LNCaP clone FGC (cell line): ENCODE measurements at regions not wholly inside any gene's neighbourhood (a gene's known extent, or its start where the extent isn't known, plus 50 kb on each side); places are given as distances from the start of the nearest gene placed in this dataset.

Source experiments
- DNase-seq: peaks from one replicate; pipeline ENCODE4 v3.0.0-alpha.2; 2011; ENCODE audit warnings: low read depth
- H3K4me3 ChIP-seq: 2 replicates; pipeline ENCODE4 v1.5.1; 2011; ENCODE audit warnings: mild to moderate bottlenecking, low read depth, low read length, control low read depth
- TF ChIP-seq, protein P1 (sequence below): IDR thresholded peaks from 2 replicates; pipeline ENCODE4 v1.5.1; 2012; ENCODE audit warnings: mild to moderate bottlenecking; ENCODE audit not compliant: control insufficient read depth, insufficient read depth; ENCODE audit errors: extremely low read depth

DNA sequence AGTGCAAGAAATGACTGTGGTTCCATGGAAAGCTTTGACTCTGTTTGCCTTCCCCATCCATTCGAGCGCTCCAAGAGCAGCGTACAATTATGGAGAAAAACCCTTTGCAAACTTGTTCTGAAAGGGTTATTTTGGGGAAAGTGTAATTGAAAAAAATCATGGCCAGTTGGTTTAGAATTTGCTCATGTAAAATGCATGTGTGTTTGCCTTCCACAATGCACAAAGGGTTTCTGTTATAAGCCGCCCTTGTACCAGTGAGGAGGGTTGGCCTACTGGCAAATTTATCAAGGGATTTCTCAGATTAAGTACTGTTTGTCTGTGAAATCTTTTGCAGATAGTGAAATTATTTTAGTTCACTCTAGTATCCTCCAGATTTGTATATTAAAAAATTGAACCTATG lies 62.7 kb upstream of the PELI2 start:
- TF ChIP-seq, protein P1, sequence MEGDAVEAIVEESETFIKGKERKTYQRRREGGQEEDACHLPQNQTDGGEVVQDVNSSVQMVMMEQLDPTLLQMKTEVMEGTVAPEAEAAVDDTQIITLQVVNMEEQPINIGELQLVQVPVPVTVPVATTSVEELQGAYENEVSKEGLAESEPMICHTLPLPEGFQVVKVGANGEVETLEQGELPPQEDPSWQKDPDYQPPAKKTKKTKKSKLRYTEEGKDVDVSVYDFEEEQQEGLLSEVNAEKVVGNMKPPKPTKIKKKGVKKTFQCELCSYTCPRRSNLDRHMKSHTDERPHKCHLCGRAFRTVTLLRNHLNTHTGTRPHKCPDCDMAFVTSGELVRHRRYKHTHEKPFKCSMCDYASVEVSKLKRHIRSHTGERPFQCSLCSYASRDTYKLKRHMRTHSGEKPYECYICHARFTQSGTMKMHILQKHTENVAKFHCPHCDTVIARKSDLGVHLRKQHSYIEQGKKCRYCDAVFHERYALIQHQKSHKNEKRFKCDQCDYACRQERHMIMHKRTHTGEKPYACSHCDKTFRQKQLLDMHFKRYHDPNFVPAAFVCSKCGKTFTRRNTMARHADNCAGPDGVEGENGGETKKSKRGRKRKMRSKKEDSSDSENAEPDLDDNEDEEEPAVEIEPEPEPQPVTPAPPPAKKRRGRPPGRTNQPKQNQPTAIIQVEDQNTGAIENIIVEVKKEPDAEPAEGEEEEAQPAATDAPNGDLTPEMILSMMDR, result no peak
- no peak overlapping the region for H3K4me3 ChIP-seq
- DNase-seq, result no peak

DNA sequence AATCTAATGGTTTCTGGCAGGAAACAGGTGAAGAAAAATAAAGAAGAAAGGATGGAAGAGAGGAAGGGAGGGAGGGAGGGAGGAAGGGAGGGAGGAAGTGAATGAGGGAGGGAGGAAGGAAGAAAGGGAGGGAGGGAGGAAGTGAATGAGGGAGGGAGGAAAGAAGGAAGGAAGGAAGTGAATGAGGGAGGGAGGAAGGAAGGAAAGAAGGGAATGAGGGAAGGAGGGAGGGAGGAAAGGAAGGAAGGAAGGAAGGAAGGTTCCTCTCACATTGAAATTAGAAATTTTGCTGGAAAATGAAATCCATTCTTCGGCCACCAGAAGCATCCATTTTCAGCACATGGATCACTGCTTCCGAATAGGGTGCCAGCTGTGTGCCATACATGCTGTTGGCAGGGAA lies 62.2 kb upstream of the PELI2 start:
- TF ChIP-seq, protein P1, result no peak
- DNase-seq, result no peak
- no peak overlapping the region for H3K4me3 ChIP-seq

DNA sequence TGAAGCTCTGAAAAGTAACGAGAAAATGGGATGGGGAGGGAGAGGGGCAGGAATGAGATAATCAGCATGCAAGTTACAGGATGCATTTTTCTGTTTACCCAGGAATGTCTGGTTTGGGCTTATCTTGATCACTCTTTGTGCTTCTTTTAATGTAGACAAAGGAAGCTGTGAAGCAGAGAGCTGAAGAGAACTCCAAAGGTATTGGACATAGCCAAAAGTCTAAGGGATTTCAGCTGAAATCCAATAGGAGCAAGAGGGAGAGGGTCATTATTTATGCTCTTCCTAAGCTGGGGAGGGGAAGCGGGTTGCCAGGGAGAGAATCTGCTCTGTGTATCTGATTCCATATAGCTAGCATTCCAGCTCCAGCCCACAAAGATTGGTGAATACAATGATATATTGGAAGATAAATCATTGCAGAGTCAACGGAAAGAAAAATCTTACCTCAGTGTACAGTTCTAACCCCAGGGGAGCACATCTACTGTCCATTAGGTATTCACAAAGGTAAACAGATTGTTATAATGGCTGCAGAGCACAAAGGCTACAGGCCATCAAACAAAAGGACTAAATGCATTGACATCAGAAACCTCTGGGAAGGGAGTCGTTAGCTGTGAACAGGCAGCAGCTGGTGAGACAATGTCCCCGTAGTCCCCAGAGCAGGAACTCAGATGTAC lies 61.0 kb upstream of the PELI2 start:
- DNase-seq, result peak; percentile 10
- no peak overlapping the region for H3K4me3 ChIP-seq
- TF ChIP-seq, protein P1, result no peak

DNA sequence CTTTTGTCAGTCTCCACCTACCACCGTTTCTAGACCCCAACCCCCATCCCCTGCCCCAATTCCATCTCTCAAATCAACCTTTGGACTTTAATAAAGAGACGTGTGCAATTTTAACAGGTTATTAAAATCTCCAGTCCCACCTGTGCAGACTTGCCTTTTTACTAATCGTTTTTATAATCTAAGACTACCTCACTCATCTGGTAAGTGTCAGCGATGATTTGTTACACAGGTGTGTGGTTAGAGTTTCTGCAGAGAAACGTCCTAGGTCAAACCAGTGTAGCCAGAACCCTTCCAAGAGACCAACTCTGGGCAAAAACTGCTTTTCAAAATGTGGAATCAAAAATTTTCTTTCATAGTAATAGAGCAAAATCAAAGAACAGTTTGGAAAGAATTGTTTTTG lies 60.4 kb upstream of the PELI2 start:
- TF ChIP-seq, protein P1, result no peak
- H3K4me3 ChIP-seq, result no peak overlapping the region
- no peak for DNase-seq

DNA sequence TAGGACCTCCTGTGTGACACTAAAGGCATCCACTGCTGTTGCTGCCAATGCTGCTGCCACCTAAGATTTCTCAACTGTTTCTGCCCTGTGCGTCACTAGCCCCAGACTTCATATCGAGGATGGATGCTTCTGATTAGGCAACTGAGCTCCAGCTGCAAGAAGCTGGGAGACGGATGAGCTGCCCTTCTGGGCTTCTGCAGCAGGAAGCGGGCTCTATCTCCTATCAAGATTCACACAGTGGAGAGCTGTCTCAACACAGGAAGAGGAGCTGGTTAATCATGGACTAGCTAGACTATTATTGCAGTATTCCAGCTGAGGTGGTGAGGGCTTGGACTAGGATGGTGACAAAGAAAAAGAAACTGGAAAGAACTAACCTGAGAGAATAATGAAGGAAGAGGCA lies 59.2 kb upstream of the PELI2 start:
- no peak overlapping the region for H3K4me3 ChIP-seq
- no peak for DNase-seq
- TF ChIP-seq, protein P1, result no peak

DNA sequence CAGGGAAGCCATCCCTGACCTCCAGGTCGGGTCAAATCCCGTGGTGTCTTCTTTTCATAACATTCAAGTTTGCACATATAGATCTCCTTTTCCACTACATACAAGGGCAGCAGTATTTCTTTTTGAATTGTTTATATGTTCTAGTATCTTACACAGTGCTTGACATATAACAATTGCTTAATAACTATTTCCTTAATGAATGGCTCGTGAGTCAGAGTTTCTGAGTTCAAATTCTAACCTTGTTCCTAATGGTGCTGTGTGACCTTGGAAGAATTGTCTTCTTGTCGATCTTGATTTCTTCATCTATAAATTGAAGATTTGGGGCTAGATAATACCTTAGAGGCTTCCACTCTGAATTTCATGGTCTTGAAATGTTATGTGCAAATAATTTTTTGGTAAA lies 57.2 kb upstream of the PELI2 start:
- no peak for DNase-seq
- no peak overlapping the region for H3K4me3 ChIP-seq
- TF ChIP-seq, protein P1, result no peak

DNA sequence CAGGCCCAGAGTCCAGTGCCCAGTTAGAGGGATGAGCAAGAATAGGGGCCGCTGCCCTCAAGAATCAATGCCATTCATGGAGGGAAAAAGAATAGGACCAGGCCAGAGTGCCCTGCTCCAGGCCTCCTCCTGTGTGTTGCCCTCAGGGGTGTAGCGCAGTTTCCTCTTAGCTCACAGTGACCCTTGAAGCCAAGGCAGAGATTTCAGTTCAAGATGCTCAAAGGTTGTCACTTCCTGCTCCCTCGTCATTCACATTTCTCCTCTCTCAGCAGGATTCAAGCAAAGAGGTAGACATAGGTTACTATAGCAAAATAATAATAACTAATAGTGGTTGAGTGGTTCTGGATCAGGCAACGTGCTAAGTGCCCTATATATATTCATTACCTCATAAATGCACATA lies 55.1 kb upstream of the PELI2 start:
- no peak for DNase-seq
- TF ChIP-seq, protein P1, result no peak
- no peak overlapping the region for H3K4me3 ChIP-seq
